ENCODE measurements at regions not wholly inside any gene's neighbourhood (a gene's known extent, or its start where the extent isn't known, plus 50 kb on each side); places are given as distances from the start of the nearest gene placed in this dataset.
"Not testable (repeated sequence)": the region's sequence is repeated elsewhere in the genome, so short reads cannot be mapped to it uniquely, and the experiment has no call there.

GRCh38 chr5:67880511-67880805 lies 335.1 kb upstream of the PIK3R1 start:
- no peak overlapping the region for H3K4me3 ChIP-seq (ENCODE audit: low read depth, low read length)
- TF ChIP-seq, protein P1, sequence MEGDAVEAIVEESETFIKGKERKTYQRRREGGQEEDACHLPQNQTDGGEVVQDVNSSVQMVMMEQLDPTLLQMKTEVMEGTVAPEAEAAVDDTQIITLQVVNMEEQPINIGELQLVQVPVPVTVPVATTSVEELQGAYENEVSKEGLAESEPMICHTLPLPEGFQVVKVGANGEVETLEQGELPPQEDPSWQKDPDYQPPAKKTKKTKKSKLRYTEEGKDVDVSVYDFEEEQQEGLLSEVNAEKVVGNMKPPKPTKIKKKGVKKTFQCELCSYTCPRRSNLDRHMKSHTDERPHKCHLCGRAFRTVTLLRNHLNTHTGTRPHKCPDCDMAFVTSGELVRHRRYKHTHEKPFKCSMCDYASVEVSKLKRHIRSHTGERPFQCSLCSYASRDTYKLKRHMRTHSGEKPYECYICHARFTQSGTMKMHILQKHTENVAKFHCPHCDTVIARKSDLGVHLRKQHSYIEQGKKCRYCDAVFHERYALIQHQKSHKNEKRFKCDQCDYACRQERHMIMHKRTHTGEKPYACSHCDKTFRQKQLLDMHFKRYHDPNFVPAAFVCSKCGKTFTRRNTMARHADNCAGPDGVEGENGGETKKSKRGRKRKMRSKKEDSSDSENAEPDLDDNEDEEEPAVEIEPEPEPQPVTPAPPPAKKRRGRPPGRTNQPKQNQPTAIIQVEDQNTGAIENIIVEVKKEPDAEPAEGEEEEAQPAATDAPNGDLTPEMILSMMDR (IDR thresholded peaks at IDR 0.05; ENCODE audit: low read depth, low read length): no peak

GRCh38 chr5:67879620-67880510 lies 335.7 kb upstream of the PIK3R1 start:
- no peak overlapping the region for H3K4me3 ChIP-seq (ENCODE audit: low read depth, low read length)
- TF ChIP-seq, protein P1 (IDR thresholded peaks at IDR 0.05; ENCODE audit: low read depth, low read length): no peak

DNA sequence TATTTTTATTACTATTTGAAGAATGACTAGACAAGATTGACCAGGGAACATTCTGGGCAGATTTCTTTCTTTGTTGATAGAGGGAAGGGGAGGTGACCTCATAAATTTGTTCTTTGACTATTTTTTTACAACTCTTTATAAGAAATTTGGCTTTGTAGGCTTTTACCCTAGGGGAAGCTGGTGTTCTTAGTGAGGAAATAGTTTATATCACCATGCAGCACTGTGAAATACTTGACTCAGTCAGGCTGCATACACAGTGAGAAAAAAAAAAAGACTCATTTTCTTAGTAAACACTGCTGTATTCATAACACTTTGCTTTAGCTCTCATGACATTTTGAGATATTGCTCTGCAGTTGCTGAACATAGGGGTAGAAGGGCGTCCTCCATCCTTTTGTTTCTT lies 336.6 kb upstream of the PIK3R1 start:
- TF ChIP-seq, protein P1 (IDR thresholded peaks at IDR 0.05; ENCODE audit: low read depth, low read length): no peak
- no peak overlapping the region for H3K4me3 ChIP-seq (ENCODE audit: low read depth, low read length)

GRCh38 chr5:67876371-67876770 lies 339.2 kb upstream of the PIK3R1 start:
- no peak overlapping the region for H3K4me3 ChIP-seq (ENCODE audit: low read depth, low read length)
- TF ChIP-seq, protein P1 (IDR thresholded peaks at IDR 0.05; ENCODE audit: low read depth, low read length): no peak

DNA sequence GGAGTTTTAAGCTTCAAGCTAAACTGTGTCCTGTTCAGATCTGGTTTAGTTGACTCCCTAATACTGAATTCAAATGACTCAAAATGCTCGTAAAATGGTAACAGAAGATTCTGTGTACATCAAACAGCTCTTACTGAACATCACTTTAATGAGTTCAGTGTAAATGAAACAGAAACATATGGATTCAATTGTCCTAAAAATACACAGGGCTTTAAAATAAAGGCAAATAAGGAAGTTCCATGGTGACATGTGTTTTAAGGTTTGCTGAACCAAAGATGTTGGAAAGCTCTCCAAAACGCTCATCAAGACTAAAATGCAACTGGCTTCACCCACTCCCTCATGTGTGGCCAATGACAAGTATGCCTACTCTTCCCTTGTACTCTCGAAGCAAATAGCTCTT lies 340.0 kb upstream of the PIK3R1 start:
- TF ChIP-seq, protein P1 (IDR thresholded peaks at IDR 0.05; ENCODE audit: low read depth, low read length): no peak
- H3K4me3 ChIP-seq (ENCODE audit: low read depth, low read length): no peak overlapping the region

GRCh38 chr5:67873935-67874334 lies 341.6 kb upstream of the PIK3R1 start:
- TF ChIP-seq, protein P1 (IDR thresholded peaks at IDR 0.05; ENCODE audit: low read depth, low read length): no peak
- H3K4me3 ChIP-seq (ENCODE audit: low read depth, low read length): no peak overlapping the region

DNA sequence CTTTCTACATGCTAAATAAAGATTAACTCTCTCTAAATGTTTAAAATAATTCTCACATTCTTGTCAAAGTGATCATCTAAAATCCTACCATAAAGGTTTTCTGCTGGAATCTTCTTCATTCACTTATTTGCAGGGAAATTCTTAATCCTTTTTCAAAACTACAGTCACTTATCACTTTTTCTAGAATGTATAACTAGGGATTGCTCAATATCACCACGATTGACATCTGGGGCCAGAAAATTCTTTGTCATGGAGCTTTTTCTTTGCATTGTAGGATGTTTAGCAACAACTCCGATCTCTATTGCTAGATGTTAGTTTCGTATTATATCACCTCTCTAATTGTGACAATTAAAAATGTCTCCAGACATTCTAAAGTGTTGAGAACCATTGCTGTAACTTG lies 344.9 kb upstream of the PIK3R1 start:
- TF ChIP-seq, protein P1 (IDR thresholded peaks at IDR 0.05; ENCODE audit: low read depth, low read length): no peak
- H3K4me3 ChIP-seq (ENCODE audit: low read depth, low read length): no peak overlapping the region

- H3K4me3 ChIP-seq (ENCODE audit: low read depth, low read length): not testable (repeated sequence)
Observed at GRCh38 chr5:67864335-67864734, 351.2 kb upstream of the PIK3R1 start.
